Fibroblast of mammary gland (primary cell): ENCODE measurements at regions not wholly inside any gene's neighbourhood (a gene's known extent, or its start where the extent isn't known, plus 50 kb on each side); places are given as distances from the start of the nearest gene placed in this dataset.
A peak's percentile ranks its signal among the peaks of the same experiment; 100 is the strongest.

Experiments
- DNase-seq: peaks from one replicate; pipeline ENCODE4 v3.0.0-alpha.2; 2010; ENCODE audit warnings: low read depth
- H3K4me3 ChIP-seq: 2 replicates; pipeline ENCODE4 v1.5.1; 2011; ENCODE audit warnings: low read depth, mild to moderate bottlenecking, low read length, moderate library complexity; ENCODE audit not compliant: control insufficient read depth
- CTCF ChIP-seq: conservative IDR thresholded peaks from 2 replicates; pipeline ENCODE4 v1.5.1; 2011; ENCODE audit warnings: low read depth, low read length, inconsistent platforms; ENCODE audit not compliant: control insufficient read depth, insufficient read depth

- DNase-seq: no peak
- H3K4me3 ChIP-seq: no peak overlapping the region
- TF ChIP-seq CTCF: no peak
These were observed 217.5 kb downstream of the ABCC12 start for GRCh38 chr16:47938272-47938671.

- DNase-seq: peak; percentile 7
- no peak for TF ChIP-seq CTCF
- H3K4me3 ChIP-seq: no peak overlapping the region
These were observed 227.8 kb downstream of the ABCC12 start for GRCh38 chr16:47928008-47928407.

GRCh38 chr16:47927330-47927729 is 228.5 kb downstream of the ABCC12 start:
- TF ChIP-seq CTCF: no peak
- DNase-seq: no peak
- H3K4me3 ChIP-seq: no peak overlapping the region

GRCh38 chr16:47925811-47926460 is 229.9 kb downstream of the ABCC12 start:
- TF ChIP-seq CTCF: no peak
- no peak overlapping the region for H3K4me3 ChIP-seq
- no peak for DNase-seq

- no peak for DNase-seq
- no peak overlapping the region for H3K4me3 ChIP-seq
- TF ChIP-seq CTCF: no peak
These were observed 230.8 kb downstream of the ABCC12 start for GRCh38 chr16:47924950-47925349.

GRCh38 chr16:47921535-47921934 is 234.3 kb downstream of the ABCC12 start:
- H3K4me3 ChIP-seq: no peak overlapping the region
- no peak for TF ChIP-seq CTCF
- DNase-seq: no peak

GRCh38 chr16:47920709-47921108 is 235.1 kb downstream of the ABCC12 start:
- no peak for DNase-seq
- TF ChIP-seq CTCF: no peak
- H3K4me3 ChIP-seq: no peak overlapping the region
